GM12892 (cell line): ENCODE measurements at regions not wholly inside any gene's neighbourhood (a gene's known extent, or its start where the extent isn't known, plus 50 kb on each side); places are given as distances from the start of the nearest gene placed in this dataset.

Experiments
- POLR2A ChIP-seq: IDR thresholded peaks from 2 replicates; pipeline ENCODE4 v1.6.1; 2011; ENCODE audit warnings: low read depth, low read length, control low read depth
- POLR2AphosphoS5 ChIP-seq: IDR thresholded peaks from 2 replicates; pipeline ENCODE4 v1.6.1; 2011; ENCODE audit warnings: low read depth, low read length, control low read depth
- TAF1 ChIP-seq: IDR thresholded peaks from 2 replicates; pipeline ENCODE4 v1.6.1; 2011; ENCODE audit warnings: low read depth, mild to moderate bottlenecking, control low read depth, low read length, borderline replicate concordance

DNA sequence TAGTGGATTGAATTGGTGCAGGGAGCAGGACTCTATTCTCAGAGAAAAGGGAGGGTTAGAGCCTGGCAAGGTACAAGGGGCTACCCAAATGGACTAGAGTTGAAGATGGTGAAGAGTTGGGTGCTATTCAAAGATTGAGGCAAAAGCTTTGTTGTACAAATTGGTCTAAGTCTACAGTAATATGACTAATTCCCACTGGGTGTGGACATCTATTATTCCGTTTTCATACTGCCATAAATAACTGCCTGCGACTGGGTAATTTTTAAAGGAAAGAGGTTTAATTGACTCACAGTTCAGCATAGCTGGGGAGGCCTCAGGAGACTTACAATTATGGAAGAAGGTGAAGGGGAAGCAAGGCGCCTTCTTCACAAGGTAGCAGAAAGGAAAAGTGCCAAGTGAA lies 266.3 kb downstream of the TPBG start:
- TF ChIP-seq POLR2A (no peak), POLR2AphosphoS5 (no peak), TAF1 (no peak)
